NCI-H2227 treated with DMSO at 0.1 percent for 48 hours (cell line): ENCODE measurements at regions not wholly inside any gene's neighbourhood (a gene's known extent, or its start where the extent isn't known, plus 50 kb on each side); places are given as distances from the start of the nearest gene placed in this dataset.
A peak's percentile ranks its signal among the peaks of the same experiment; 100 is the strongest.
"Not testable (repeated sequence)": the region's sequence is repeated elsewhere in the genome, so short reads cannot be mapped to it uniquely, and the experiment has no call there.

Experiments used
- DNase-seq: peaks from one replicate; lab custom pipeline; 2025; lab: John Stamatoyannopoulos, UW

DNA sequence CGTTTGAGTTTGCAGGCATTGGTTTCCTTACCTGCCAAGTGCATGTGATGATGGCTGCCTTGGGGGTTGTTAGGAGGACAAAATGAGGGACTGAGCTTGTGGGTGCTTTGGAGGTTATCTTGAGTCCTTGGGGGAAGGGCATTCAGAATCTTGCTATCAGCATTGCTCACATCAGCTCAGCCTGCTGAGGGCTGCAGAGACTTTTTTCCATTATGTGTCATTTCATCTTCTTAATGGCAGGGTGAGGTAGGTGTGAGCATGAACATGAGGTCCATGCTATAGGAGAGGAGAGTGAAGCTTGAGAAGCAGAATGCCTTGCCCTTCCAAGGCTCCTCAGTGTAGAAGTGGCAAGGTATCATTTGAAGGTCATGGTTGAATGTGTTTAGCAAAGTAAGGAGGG is 112.3 kb downstream of the MIAT start:
- DNase-seq: no peak

DNA sequence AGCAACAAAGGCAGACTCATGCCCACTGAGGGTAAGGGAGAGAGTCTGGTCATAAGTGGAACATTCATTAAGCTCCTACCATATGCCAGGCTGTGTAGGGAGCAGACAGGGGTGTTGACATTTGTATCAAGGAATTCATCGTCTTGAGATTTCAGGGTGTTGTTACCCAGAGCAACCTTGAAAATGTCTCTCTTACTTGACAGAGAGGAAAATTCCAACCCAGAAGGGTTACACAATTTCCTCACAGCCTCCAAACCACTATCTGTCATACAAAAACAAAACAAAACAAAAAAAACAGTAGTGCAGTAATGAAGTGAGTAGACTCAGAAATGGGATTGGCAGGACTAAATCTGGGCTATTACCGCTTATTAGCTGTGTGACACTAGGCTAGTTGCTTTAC is 113.2 kb downstream of the MIAT start:
- DNase-seq: no peak

DNA sequence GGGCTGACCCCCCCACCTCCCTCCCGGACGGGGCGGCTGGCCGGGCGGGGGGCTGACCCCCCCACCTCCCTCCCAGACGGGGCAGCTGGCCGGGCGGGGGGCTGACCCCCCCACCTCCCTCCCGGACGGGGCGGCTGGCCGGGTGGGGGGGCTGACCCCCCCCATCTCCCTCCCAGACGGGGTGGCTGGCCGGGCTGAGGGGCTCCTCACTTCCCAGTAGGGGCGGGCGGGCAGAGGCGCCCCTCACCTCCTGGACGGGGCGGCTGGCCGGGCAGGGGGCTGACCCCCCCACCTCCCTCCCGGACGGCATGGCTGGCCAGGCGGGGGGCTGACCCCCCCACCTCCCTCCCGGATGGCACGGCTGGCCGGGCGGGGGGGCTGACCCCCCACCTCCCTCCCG is 115.7 kb downstream of the MIAT start:
- DNase-seq: not testable (repeated sequence)

DNA sequence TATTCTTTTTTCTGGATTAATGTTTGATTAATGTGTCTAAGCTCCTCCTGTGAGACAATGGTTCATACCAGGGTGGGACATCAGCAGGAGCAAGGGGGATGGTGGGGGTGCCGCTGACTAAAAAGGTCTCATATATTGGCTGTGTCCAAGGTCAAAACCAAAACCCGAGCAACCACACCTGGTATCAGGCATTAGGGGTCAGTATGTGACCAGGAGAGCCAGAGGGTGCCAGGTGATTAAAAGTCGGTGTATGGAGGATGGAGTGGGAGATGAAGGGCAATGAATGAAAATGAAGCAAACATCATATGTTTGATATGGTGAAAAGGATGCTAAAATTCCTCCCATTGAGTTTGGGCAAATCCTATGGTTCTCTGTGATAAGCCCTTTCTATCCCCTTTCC is 118.0 kb downstream of the MIAT start:
- no peak for DNase-seq

DNA sequence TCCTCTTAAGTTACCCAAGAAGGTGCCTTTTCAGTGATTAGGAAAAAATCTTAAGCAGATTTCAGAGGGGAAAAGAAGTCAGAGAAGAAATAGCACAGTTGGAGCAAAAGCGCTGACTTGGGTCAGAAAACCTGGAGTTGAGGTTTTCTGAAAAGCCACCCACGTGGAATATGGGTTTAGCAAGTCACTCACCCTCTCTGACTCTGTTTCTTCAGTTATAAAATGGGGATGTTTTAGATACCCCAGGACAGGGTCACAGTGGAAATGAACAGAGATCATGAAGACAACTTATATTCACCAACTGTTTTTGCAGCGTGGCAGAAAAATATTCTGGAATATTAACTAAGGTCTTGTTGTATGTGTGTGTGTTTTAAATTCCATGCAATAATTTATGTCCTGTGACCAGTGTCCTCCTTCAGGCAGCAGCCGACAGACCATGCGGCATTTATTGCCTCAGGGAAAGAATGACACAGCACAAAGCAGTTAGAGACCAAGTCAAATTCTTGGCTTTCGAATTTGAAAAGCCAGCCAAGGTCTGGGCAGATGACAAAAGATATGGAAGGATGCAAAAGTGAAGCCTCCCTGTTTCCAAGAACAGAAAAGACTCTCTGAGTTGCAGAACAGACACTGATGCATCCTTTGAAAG is 119.9 kb downstream of the MIAT start:
- no peak for DNase-seq

DNA sequence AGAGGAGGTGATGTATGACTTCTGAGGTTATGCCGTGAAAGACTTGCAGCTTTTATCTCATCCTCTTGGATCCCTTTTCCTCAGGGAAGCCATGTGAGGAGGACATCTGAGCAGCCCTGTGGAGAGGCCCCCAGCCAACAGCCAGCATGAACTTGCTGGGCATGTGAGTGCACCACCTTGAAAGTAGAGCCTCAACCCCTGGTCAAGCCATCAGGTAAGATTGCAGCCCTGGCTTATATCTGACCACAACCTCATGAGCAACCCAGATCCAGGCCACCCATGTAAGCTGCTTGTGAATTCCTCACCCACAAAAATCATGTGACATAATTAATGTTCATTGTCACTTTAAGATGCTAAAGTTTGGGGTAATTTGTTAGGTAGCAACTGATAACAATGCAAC is 121.0 kb downstream of the MIAT start:
- no peak for DNase-seq

DNA sequence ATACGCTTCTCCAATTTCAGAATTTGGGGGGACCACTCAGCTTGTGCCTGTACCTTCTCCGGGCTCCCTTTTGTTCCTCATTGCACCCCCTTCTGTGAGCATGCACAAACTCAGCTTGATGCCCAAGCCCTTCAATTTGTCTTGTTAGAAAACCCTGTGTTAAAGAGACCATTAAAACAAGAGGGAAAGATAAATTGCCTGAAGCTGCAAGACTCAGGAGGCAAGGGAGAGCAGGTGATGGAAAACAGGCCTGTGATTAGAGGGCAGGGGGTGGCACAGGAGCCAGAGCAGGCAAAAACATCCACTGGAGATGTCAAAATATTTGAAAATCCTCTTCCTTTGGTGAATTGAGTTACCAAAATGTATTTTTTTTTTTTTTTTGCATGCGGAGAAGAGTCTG is 121.7 kb downstream of the MIAT start:
- DNase-seq: peak; percentile 46

DNA sequence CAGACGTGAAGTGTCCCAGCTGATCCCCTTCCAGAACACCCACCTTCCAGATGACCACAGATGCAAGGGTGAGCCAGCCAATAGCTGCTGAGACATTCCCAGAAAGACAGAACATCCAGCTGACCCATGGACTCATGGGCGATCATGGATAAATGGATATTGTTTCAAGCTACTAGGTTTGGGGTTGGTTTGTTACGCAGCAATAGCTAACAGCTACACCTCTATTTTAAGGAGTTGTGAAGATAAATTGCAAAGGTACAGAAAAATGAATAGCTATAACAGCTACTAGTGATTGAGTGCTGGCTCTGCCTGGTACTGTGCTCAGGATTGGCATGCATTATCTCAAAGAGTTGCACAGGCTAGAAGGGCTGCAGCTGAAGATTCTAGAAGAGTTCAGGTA is 122.5 kb downstream of the MIAT start:
- no peak for DNase-seq

DNA sequence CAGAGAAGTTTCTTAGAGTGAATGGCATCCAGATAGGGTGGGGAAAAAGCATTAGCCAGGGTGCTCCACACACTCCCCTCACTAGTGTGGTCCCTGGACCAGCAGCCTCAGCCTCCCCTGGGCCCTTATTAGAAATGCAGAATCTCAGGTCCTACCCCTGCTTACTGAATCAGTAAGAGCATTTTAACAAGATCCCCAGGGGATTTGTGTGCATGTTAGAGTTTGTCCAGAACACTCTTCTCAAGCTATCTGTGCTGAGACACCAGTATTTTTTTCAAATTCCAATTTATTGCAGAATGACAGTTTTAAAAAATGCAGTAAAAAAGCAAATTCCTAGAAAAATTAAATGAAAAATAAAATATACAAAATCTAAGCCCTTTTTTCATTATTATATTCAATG is 123.1 kb downstream of the MIAT start:
- no peak for DNase-seq

DNA sequence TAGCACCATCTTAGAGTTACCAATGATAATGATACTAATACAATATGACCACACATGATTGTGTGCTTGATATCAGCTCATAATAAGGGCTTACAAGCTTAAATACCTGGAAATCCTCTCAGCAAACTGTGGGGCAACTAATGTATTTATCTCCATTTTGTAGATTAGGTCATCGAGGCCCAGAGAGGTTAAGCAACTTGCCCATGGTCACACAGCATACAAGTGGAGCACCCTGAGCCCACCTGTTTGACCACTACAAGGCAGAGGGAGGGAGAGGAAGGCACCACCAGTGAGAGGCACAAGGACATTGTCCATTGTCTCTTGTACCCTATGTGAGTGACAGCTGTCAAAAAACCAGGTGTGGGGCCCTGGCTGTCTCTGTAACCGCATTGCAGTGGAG is 123.7 kb downstream of the MIAT start:
- DNase-seq: no peak

DNA sequence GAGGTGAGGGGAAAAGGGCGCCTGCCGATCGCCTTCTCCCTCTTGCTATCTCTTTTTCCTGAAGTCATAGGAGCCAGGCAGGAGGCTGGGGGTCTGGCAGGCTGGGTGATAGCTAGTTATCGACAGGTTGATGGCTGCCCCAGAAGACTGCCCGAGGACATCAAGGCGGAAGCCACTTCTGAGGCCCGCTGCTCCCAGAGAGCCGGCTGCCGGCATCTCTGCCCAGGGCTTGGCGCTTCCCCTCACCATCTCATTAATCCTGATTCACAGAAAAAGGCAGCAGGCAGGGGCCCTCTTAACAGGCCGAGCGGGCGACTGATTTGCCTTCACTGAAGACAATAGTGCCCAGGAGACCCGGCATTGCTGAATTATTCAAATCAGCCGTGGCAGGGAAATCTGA is 124.2 kb downstream of the MIAT start:
- no peak for DNase-seq

DNA sequence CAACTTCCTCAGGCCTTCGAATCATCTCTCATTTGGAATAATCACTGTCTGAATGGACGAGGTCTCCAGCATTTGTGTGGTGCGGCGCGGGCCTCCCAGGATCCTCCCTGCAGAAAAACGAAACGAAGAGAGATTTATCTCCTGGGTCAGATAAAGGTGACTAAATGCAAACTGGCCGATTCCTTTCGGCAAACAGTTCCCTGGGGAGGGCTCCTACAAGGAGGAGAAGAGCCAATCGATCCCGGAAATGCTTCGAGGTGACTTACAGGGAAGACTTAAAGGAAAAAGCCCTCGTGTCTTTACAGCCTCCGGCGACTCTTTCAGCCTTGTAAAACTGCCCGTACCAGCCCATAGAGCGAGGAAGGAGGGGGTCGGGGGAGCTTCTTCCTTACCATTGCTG is 126.5 kb downstream of the MIAT start:
- DNase-seq: no peak

DNA sequence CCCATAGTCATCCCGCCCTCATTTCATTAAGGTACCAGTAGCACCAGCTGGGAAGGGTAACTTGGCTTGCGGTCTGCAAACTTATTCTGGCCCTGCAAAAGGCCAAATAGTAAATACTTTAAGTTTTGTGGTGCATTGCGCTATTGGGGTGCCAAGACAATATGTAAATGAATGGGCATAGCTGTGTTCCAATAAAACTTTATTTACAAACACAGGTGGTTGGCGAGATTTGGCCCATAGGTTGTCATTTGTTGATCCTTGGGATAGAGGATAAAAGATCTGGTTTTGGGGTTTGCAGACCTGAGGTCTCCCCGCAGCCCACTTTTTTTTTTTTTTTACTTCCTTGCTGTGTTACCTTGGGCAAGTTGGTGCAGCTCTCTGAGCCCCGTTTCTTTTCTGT is 127.4 kb downstream of the MIAT start:
- DNase-seq: no peak

DNA sequence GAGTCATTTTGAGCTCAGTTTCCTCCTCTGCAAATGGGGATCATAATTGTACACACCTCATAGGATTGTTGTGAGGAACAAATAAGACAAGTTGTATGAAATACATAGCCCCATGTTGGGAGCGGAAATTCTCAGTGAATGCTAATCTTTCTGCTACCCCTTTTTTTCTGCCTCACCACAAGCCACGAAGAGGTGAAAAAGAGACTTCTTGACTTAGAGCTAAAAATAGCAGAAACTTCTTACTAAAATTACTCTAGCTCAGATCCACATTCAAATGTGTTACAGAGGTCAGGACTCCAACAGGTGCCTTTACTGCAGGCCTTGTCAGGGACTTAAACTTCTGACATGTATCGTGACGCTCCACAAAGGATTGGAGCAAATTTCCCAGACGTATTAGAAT is 128.5 kb downstream of the MIAT start:
- DNase-seq: no peak

DNA sequence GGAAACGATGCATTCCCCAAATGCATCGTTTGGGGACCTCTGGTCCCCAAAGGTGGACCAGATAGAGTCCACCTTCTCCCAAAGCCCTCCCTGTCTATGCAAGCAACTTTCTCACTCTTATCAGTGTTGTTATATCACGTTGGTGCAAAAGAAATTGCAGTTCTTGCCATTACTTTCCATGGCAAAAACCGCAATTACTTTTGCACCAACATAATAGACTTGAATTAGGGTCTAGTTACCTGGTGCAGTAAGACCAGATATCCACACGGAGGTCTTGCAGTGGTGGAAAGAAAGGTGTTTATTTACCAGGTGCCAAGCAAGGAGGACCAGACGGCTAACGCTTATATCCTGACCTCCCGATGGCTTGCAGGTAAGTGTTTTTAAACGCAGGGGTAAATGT is 129.0 kb downstream of the MIAT start:
- DNase-seq: no peak

DNA sequence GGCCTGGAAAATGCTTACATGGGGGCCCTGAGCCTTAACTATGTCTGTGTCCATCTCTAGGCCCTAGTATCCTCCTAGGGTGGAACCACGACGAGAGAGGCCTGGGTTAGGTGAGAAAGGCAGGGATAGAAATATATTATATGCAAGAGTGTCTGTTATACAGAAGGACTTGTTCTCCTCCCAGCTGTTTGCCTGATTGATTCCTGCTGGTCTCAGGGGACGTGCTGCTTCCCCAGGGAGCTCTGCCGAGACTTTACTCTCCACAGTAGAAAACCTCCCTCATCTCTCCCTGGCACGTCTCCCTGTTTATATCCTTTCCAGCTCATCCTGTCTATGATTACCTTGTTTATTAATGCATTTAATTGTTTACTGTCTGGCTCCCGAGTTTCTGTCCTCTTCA is 132.6 kb downstream of the MIAT start:
- no peak for DNase-seq

DNA sequence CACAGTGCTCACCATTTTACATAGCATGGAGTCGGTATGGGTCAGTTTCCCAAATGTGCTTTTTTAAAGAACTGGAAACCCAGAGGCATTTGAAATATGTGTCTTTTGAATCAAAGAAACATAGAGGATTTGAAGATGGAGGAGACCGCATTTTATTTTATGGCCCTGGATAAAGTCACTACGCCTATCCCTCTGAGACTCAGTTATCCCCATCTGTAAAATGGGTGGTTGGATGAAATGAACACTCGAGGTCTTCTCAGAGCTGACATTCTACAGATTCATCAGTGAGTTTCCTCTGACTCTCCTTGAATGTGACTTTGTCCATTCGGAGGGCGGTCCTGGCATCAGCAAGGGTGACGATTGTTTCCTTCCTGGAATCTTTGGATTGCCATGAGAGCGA is 135.1 kb downstream of the MIAT start:
- DNase-seq: no peak

DNA sequence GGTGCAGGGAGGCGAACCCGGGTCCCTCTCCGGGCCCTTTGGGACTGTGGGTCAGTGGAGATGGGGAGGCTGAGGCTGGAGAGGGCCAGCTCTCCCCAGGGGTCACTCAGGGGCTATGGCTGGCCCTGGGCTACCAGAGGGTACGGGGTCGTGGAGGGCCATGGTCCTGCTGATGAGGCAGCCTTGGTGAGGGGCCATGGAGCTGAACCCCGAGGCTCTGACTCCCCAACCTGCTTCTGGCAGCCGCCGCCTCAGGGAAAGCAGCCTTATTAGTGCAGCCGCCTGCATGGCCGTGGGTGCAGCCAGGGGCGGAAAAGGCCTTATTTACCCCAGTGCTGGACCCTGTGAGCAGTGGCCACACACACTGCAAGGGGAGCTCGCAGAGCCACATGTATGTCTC is 139.4 kb downstream of the MIAT start:
- no peak for DNase-seq

DNA sequence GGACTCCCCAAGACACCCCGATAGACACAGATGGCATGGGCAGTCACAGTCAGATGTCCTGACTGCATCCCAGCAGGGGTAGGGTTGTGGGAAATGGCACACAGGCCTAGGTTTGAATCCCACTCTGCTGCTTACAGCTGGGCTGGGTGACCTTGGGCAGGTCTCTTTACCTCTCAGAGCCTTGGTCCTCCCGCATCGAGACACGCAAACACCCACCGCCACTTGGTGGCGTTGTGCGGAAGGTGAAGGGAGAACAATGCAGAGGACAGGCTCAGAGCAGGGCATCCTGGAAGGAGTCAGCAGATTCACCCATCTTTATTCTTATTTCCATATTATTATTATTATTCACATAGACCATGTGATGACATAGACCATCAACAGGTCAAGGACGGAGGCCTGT is 140.5 kb downstream of the MIAT start:
- no peak for DNase-seq

DNA sequence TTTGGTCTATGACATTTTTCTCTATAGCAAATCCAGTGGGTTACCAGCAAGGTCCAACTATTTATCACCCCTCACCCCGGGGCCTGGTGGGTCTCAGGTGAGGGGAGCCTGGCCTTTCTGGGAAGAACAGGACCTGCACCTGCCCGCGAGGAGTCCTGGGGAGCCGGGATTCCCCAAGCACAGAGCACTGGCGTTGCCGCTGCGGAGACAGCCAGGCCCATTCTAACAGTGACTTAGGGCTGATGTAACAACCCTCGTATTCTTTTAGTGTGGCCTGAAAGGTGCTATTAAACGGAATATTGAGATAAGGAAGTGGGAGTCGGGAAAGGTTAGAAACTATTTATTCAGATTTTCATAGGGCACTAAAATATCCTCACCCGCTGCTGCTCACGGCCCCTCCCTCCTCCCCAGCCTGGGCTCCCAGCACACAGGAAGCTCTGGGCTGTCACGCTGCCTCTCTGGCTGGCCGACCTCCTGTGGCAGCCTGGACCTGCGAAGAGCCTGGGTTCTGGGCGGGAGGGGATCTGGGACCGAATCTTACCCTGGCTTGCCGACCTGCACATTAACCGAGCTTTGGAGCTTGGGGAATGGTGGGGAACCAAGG is 141.2 kb downstream of the MIAT start:
- no peak for DNase-seq

DNA sequence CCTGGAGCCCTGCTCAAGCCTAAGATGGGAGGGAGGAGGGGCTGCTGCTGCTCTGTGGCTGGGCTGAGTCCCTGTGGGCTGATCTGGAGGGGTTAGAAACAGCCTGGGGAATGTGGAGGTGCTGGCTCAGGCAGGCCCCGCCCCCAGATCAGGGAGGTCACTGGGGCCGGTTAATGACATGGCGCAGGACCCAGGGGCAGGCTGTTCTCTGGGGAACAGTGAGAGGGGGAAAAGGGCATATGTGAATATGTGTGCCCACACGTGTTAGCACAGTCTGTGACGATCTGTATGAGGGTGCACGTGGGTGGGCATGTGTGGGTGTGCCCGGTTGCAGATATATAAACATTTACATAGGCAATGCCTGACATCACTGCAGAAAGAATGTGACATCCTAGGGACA is 143.5 kb downstream of the MIAT start:
- no peak for DNase-seq

DNA sequence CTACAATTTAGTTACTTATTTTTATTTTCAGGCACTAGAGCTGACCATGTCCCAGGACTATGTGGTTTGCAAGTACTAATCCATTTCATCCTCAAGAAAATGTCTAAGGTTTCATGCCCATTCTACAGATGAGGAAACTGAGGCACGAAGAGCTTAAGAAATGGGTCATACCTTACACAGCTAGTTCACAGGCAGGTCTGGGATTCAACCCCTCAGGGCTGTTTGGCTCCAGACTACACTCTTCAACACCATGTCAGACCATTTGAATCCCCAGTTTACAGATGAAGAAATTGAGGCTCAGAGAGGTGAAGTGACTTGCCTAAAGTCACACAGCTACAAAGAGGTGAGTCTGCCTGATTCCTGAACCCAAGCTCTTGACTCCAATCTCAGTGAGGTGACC is 144.1 kb downstream of the MIAT start:
- no peak for DNase-seq

DNA sequence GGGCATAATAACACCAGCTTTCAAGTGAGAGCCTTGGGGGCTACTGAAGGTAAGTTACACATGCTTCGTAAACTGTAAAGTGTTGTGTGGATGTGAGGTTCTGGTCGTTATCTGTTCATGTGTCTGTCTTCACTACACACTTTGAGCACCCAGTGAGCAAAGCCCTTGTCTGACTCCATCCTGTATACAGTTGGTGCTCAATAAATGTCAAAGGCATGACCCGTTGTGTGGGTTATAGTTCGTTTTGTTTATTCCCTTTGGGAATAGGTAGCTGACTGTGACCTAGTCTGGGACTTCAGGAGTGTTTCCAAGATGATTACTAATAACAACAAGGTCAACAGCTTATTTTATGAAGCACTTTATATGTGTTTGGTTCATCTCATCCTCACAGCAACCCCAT is 146.9 kb downstream of the MIAT start:
- DNase-seq: no peak

DNA sequence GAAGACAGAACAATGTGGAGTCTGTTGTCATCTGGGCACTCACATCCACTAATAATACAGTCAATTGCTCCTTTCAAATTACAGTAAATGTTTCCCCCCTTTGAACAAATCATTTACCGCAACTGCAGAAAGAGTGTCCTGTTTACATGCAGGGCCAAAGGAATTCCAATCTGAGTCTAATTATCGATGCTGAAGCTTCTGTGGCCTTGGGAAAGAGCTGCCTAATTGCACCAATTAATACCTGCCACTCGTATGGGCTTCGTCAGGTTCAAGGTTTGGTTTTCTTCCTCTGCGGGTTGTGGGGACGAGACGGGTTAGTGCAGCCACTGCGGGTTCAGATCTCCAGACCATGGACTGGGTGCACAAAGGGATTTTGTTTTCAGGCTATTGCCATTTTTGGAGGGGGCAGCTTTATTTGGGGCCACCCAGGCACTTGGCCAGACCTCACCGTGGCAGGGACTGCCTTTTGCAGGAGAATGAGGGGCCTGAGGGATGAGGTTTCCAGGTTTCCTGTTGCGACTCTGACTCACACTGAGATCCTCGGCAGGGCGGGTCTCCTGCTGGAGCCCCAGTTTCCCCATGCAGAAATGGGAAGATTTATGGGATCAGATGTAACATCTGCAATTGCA is 147.6 kb downstream of the MIAT start:
- no peak for DNase-seq
